ENCODE measurements at regions not wholly inside any gene's neighbourhood (a gene's known extent, or its start where the extent isn't known, plus 50 kb on each side); places are given as distances from the start of the nearest gene placed in this dataset.
"Not testable (repeated sequence)": the region's sequence is repeated elsewhere in the genome, so short reads cannot be mapped to it uniquely, and the experiment has no call there.

DNA sequence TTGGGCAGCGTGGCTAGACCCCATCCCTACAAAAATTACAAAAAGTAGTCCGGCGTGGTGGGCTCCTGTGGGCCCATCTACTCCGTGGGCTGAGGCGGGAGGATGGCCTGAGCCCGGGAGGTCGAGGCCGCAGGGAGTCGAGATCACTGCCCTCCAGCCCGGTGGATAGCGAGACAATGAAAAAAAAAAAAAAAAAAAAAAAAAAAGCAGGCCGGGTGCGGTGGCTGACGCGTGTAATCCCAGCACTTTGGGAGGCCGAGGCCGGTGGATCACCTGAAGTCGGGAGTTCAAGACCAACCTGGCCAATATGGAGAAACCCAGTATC is 110.5 kb upstream of the LPCAT1 start:
- no peak for DNase-seq (ENCODE audit: low read depth)
- peak overlapping the region; percentile 72 for H3K4me3 ChIP-seq (ENCODE audit: low read depth, low read length)
- TF ChIP-seq, protein P1, sequence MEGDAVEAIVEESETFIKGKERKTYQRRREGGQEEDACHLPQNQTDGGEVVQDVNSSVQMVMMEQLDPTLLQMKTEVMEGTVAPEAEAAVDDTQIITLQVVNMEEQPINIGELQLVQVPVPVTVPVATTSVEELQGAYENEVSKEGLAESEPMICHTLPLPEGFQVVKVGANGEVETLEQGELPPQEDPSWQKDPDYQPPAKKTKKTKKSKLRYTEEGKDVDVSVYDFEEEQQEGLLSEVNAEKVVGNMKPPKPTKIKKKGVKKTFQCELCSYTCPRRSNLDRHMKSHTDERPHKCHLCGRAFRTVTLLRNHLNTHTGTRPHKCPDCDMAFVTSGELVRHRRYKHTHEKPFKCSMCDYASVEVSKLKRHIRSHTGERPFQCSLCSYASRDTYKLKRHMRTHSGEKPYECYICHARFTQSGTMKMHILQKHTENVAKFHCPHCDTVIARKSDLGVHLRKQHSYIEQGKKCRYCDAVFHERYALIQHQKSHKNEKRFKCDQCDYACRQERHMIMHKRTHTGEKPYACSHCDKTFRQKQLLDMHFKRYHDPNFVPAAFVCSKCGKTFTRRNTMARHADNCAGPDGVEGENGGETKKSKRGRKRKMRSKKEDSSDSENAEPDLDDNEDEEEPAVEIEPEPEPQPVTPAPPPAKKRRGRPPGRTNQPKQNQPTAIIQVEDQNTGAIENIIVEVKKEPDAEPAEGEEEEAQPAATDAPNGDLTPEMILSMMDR (IDR thresholded peaks at IDR 0.05; ENCODE audit: control insufficient read depth, extremely low read depth, insufficient read depth), result no peak

DNA sequence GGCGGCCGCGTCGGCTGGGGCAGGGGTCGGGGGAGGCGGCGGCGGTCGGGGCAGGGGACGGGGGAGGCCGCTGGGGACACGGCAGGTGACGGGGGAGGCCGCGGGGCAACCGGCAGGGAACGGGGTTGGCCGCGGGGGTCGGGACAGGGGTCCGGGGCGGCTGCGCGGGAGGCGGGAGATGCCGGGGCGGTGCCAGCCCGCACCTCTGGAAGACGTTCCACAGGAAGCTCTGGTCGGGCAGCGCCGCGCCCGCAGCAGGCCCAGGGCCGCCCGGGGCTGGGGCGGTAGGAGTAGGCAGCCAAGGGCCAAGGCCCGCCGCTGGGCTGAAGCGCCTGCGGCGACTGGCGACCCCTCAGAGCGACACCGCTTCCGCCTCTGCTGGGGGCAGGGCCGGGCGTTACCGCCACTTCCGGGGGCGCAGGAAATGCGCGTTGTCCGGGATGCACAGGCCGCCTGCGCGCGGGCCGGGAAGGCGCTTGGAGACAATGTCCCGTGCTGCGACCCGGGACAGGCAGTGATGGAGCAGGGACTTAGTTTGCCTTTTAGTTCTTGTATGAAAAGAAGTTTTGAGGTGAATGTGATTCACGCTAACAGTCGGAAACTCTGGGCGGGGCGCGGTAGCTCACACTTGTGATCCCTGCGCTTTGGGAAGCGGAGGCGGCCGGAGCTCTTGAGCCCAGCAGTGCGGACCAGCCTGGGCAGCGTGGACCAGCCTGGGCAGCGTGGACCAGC is 110.0 kb upstream of the LPCAT1 start:
- TF ChIP-seq, protein P1 (IDR thresholded peaks at IDR 0.05; ENCODE audit: control insufficient read depth, extremely low read depth, insufficient read depth), result no peak
- peak overlapping the region; percentile 72 for H3K4me3 ChIP-seq (ENCODE audit: low read depth, low read length)
- peak; percentile 21 for DNase-seq (ENCODE audit: low read depth)

DNA sequence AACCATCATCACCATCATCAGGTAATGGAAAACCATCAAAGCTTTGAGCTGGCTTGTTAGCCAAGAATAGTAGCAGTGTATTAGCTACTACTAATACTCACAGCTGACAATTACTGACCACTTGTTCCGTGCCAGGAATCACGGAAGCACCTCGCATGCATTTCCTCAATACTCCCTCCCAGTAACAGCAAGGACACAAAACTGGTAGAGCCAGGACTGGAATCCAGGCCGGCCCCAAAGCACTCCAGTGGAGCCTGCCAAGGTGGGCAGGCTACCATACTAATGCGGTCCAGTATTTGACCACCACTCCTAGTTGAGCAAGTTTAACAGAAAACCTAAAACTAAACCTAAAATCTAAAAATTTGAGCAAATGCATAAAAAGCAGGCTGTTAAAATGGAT is 107.2 kb upstream of the LPCAT1 start:
- DNase-seq (ENCODE audit: low read depth), result peak; percentile 27
- not testable (repeated sequence) for H3K4me3 ChIP-seq (ENCODE audit: low read depth, low read length)

DNA sequence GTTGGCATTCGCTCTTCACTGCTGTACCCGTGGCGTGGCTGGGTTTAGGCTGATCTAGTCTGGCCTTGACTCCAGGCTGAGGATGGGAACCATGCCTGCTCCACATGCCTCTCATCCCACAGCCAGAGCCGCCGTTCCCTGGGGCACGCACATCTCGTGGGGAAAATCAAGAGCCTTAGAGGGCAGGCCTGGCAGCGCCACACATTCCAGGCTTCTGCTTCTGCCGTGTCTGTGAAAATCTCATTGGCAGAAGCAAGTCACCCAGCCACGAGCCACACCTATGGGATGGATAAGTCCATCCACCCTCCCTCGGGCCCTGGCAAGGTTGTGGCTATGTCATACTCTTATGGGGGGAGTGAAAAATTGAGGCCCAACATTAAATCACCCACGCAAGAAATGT is 102.6 kb upstream of the LPCAT1 start:
- not testable (repeated sequence) for DNase-seq (ENCODE audit: low read depth); H3K4me3 ChIP-seq (ENCODE audit: low read depth, low read length)

DNA sequence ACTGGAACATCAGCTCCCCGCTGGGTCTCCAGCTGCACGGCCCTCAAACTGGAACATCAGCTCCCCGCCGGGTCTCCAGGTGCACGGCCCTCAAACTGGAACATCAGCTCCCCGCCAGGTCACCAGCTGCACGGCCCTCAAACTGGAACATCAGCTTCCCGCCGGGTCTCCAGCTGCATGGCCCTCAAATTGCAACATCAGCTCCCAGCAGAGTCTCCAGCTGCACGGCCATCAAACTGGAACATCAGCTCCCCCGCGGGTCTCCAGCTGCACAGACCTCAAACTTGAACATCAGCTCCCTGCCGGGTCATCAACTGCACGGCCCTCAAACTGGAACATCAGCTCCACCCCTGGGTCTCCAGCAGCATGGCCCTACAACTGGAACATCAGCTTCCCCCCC is 95.8 kb upstream of the LPCAT1 start:
- not testable (repeated sequence) for H3K4me3 ChIP-seq (ENCODE audit: low read depth, low read length); DNase-seq (ENCODE audit: low read depth)

DNA sequence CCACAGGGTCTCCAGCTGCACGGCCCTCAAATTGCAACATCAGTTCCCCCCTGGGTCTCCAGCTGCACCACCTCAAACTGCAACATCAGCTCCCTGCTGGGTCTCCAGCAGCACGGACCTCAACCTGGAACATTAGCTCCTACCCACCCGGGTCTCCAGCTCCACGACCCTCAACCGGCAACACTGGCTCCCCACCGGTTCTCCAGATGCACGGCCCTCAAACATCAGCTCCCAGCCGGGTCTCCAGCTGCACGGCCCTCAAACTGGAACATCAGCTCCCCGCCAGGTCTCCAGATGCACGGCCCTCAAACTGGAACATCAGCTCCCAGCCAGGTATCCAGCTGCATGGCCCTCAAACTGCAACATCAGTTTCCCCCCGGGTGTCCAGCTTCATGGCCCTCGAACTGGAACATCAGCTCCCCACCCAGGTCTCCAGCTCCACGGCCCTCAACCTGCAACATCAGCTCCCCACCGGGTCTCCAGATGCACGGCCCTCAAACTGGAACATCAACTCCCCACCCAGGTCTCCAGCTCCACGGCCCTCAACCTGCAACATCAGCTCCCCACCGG is 94.6 kb upstream of the LPCAT1 start:
- not testable (repeated sequence) for H3K4me3 ChIP-seq (ENCODE audit: low read depth, low read length); DNase-seq (ENCODE audit: low read depth)

DNA sequence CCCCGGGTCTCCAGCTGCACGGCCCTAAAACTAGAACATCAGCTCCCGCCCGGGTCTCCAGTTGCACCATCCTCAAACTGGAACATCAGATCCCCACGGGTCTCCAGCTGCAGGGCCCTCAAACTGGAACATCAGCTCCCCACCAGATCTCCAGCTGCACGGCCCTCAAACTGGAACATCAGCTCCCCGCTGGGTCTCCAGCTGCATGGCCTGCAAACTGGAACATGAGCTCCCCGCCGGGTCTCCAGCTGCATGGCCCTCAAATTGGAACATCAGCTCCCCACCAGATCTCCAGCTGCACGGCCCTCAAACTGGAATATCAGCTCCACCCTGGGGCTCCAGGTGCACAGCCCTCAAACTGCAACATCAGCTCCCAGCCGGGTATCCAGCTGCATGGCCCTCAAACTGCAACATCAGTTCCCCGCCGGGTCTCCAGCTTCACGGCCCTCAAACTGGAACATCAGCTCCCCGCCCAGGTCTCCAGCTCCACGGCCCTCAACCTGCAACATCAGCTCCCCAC is 93.5 kb upstream of the LPCAT1 start:
- not testable (repeated sequence) for H3K4me3 ChIP-seq (ENCODE audit: low read depth, low read length); DNase-seq (ENCODE audit: low read depth)

DNA sequence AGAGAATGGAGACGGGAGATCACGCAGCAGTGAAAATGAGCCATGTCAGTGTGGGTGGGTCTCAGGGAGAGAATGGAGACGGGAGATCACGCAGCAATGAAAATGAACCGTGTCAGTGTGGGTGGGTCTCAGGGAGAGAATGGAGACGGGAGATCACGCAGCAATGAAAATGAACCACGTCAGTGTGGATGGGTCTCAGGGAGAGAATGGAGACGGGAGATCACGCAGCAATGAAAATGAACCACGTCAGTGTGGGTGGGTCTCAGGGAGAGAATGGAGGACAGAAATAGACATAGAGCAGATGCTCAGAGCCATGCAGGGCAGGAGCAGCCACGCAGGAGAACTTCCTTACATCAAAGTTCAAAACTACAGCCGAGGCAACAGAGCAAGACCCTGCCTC is 89.8 kb upstream of the LPCAT1 start:
- not testable (repeated sequence) for H3K4me3 ChIP-seq (ENCODE audit: low read depth, low read length); DNase-seq (ENCODE audit: low read depth)

DNA sequence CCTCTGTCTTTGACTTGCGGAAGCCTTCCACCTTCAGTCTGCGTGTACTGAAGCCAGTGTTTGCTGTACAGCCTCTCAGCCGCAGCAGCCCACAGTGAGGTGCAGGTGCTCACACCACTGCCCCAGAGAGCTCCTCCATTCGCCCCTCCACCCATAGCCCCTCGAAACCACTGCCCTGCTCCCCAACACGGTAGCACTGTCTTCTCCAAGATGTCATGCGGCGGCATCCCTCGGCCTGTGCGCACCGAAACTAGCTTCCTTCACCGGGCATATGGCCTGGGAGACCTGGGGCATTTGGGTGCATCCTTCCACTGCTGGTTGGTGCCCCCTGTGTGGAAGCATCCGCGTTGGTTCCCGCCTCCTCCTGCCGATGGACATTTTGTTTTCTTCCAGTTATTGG is 86.8 kb upstream of the LPCAT1 start:
- H3K4me3 ChIP-seq (ENCODE audit: low read depth, low read length); DNase-seq (ENCODE audit: low read depth): not testable (repeated sequence)

DNA sequence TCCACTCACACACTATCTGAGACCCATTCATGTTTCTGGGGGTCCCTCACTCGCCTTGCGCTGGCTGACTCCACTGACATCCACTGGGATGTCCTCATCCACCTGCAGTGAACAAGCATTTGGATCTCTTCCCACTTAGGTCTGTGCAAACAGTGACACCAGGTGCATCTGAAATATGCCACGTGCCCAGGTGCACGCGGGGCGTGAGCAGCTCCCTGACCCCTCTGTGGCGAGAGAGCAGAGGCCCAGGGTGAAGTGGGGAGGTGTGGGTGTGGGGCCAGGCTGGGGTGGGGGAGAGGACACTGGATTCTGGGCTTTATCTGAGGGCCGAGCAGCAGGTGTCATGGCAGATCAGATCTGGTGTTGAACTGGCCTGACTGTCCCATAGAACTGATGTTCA is 85.4 kb upstream of the LPCAT1 start:
- H3K4me3 ChIP-seq (ENCODE audit: low read depth, low read length); DNase-seq (ENCODE audit: low read depth): not testable (repeated sequence)

DNA sequence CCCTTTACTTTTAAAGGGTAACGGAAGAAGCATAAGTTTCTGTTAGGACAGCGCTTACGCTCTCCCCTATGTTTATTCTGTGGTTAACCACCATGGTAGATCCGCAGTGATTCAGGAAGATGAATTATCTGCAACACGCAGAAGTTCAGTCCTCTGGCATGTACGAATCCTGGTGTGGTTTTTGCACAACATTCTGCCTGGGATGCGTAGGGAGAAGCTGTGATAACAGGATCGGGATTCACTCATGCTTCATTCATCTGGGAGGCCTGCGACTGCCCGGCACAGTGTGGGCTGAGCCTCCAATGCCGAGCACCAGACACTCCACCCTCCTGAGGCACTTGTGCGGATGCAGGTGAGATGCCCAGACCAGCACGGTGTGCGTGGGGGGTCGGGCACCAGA is 84.6 kb upstream of the LPCAT1 start:
- not testable (repeated sequence) for H3K4me3 ChIP-seq (ENCODE audit: low read depth, low read length); DNase-seq (ENCODE audit: low read depth)

DNA sequence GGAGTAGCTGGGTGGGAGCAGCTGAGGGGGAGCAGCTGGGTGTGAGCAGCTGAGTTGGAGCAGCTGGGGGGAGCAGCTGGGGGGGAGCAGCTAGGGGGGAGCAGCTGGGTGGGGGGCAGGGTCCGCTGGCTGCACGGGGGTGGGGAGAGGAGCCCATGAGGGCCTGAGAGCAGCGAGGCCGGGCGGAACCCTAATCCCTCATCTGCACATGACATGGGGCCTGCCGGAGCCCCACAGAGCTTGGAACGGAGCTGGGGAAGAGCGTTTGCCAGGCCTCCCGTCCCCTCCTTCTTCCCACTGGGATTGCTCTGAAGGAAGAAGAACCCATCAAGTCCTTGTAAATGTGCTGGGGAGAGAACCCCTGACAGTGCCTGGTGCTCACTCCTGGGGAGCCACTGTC is 83.2 kb upstream of the LPCAT1 start:
- DNase-seq (ENCODE audit: low read depth); H3K4me3 ChIP-seq (ENCODE audit: low read depth, low read length): not testable (repeated sequence)

DNA sequence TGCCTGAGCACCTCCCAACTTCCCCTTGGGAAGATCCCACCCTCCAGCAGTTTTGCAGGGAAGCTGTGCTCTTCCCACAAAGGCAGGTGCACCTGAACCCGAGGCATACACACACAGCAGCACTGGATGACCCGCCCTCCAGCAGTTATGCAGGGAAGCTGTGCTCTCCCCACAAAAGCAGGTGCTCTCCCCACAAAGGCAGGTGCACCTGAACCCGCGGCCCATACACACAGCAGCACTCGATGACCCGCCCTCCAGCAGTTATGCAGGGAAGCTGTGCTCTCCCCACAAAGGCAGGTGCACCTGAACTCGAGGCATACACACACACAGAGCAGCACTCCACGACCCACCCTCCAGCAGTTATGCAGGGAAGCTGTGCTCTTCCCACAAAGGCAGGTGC is 80.2 kb upstream of the LPCAT1 start:
- not testable (repeated sequence) for H3K4me3 ChIP-seq (ENCODE audit: low read depth, low read length); DNase-seq (ENCODE audit: low read depth)

All from LNCaP clone FGC (cell line).